ENCODE measurements at regions not wholly inside any gene's neighbourhood (a gene's known extent, or its start where the extent isn't known, plus 50 kb on each side); places are given as distances from the start of the nearest gene placed in this dataset.
"Not testable (repeated sequence)": the region's sequence is repeated elsewhere in the genome, so short reads cannot be mapped to it uniquely, and the experiment has no call there.

DNA sequence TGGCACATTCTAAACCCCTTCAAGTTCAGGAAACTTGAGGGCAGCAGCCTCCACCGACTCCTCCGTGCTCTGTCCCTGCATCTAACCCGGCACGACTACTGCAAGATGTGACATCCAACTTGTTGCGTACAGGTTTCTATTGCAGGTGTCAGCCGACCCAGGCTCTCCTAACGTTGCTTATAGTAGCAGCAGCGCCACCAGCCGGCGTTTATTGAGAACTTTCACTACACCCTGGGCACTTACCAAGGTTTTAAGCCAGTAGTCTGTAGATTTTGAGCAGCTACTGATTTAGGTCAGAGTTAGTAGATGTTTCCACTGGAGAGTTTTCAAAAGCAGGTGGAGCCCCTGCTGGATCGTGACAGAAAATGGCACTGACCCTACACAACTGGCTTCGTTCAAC is 162.2 kb upstream of the PRKX start:
- not testable (repeated sequence) for H3K4me2 ChIP-seq (ENCODE audit: low read length); H3K79me2 ChIP-seq; H3K4me3 ChIP-seq (ENCODE audit: low read depth, low read length); H3K36me3 ChIP-seq (ENCODE audit: control insufficient read depth, insufficient read depth, low read length); H3K9ac ChIP-seq; H2AFZ ChIP-seq; H3K27ac ChIP-seq; H3K27me3 ChIP-seq (ENCODE audit: control insufficient read depth, insufficient read depth, low read length); H3K9me3 ChIP-seq (ENCODE audit: control insufficient read depth, low read length); H3K4me1 ChIP-seq

GRCh38 chrX:3872226-3872879 is 158.9 kb upstream of the PRKX start:
- H3K36me3 ChIP-seq (ENCODE audit: control insufficient read depth, insufficient read depth, low read length); H3K27ac ChIP-seq; H2AFZ ChIP-seq: not testable (repeated sequence)

GRCh38 chrX:3867067-3867831 is 153.8 kb upstream of the PRKX start:
- H3K9me3 ChIP-seq (ENCODE audit: control insufficient read depth, low read length); H3K36me3 ChIP-seq (ENCODE audit: control insufficient read depth, insufficient read depth, low read length); H2AFZ ChIP-seq; H3K79me2 ChIP-seq; H3K4me3 ChIP-seq (ENCODE audit: low read depth, low read length); H3K4me2 ChIP-seq (ENCODE audit: low read length); H3K27ac ChIP-seq; H3K9ac ChIP-seq; H3K4me1 ChIP-seq; H3K27me3 ChIP-seq (ENCODE audit: control insufficient read depth, insufficient read depth, low read length): not testable (repeated sequence)

More at GRCh38 chrX:3872226-3872879, 158.9 kb upstream of the PRKX start:
- H3K4me1 ChIP-seq; H3K9me3 ChIP-seq (ENCODE audit: control insufficient read depth, low read length); H3K4me3 ChIP-seq (ENCODE audit: low read depth, low read length); H3K27me3 ChIP-seq (ENCODE audit: control insufficient read depth, insufficient read depth, low read length); H3K4me2 ChIP-seq (ENCODE audit: low read length); H3K79me2 ChIP-seq; H3K9ac ChIP-seq: not testable (repeated sequence)

DNA sequence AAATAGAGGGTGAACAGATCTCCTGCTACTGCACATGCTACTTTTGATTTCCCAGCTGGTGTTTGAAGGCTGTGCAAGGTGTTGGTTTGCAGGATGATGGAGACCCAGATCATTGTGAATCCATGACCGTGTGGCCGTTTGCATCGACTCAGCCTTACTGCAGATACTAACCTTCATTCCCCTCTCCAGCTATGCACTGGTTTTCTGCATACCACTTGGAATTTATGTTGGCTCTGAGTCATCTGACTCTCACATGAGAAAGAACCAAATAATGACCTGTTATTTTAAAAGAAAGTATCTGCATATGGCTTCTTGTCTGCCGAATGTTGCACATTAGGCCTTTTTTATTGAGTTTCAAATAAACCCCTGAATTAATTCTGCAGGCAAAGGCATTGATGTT is 144.9 kb upstream of the PRKX start:
- H2AFZ ChIP-seq; H3K4me1 ChIP-seq; H3K36me3 ChIP-seq (ENCODE audit: control insufficient read depth, insufficient read depth, low read length); H3K27me3 ChIP-seq (ENCODE audit: control insufficient read depth, insufficient read depth, low read length); H3K4me2 ChIP-seq (ENCODE audit: low read length); H3K27ac ChIP-seq; H3K9ac ChIP-seq; H3K79me2 ChIP-seq; H3K9me3 ChIP-seq (ENCODE audit: control insufficient read depth, low read length); H3K4me3 ChIP-seq (ENCODE audit: low read depth, low read length): not testable (repeated sequence)

DNA sequence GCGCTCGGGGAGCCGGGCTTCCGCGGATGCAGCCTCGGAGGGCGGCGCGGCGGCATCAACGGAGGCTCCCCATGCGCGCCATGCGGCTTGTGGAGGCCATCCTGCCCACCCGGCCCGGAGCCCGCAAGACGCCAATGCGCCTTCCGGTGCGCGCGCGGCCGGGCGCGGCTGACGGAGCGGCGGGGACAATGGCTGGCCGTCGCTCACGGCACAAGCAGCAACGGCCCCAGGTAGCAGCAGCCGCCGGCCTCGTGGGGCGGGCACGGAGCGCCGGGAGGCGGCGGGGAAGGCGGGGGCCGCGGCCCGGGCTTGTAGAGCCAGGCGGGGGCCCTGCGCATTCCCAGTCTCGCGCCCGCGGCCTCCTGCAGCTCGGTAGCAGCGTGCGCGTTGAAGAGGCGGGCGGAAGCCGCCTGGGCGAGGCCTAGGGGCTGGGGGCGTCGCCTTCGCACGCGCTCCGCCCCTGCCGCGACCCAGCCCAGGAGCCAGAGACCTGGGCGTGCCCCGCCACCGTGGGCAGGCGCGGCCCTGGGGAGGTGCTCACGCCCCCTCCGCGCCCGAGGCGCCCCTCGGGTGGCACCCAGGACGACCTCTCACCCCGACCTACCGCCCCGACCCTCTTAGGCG is 130.2 kb upstream of the PRKX start:
- H3K36me3 ChIP-seq (ENCODE audit: control insufficient read depth, insufficient read depth, low read length); H3K27me3 ChIP-seq (ENCODE audit: control insufficient read depth, insufficient read depth, low read length); H3K4me1 ChIP-seq; H3K4me3 ChIP-seq (ENCODE audit: low read depth, low read length); H2AFZ ChIP-seq; H3K9ac ChIP-seq; H3K9me3 ChIP-seq (ENCODE audit: control insufficient read depth, low read length); H3K4me2 ChIP-seq (ENCODE audit: low read length); H3K79me2 ChIP-seq; H3K27ac ChIP-seq: not testable (repeated sequence)

DNA sequence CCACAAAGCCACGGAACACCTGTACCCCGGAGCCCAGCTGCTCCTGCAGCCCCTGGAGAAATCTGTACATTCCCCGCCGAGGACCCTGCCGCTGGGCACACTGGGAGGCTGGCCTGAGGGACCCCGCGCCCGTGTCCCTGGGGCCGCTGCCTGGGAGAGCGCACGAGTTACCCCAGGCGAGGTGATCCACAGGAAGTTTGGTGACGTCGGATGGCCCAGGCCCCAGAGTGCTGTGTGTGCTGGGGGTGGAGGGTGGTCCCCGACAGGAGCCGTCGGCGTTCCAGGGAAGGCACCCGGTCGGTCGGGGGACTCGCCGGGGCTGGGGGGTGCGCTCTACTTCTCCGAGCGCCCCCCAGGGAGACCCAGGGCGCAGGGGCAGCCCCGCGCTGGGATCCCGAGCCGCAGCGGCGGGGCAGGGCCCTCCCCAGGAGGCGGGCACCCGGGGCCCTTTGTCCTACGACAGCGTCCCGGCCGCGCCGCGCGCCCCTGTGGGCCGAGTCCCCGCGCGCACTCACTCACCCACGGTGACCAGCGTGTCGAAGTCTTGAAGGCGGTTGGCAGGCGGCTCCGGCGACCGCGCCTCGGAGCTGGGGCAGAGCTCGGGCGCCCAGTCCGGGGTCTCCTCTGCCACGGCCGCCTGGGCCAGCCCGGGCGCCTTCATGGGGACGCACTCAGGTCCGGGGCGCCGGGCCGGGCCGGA is 129.5 kb upstream of the PRKX start:
- not testable (repeated sequence) for H3K4me3 ChIP-seq (ENCODE audit: low read depth, low read length); H3K27me3 ChIP-seq (ENCODE audit: control insufficient read depth, insufficient read depth, low read length); H3K79me2 ChIP-seq; H3K9me3 ChIP-seq (ENCODE audit: control insufficient read depth, low read length); H3K4me1 ChIP-seq; H2AFZ ChIP-seq; H3K27ac ChIP-seq; H3K9ac ChIP-seq; H3K4me2 ChIP-seq (ENCODE audit: low read length); H3K36me3 ChIP-seq (ENCODE audit: control insufficient read depth, insufficient read depth, low read length)

- H3K4me3 ChIP-seq (ENCODE audit: low read depth, low read length); H2AFZ ChIP-seq; H3K27ac ChIP-seq; H3K9me3 ChIP-seq (ENCODE audit: control insufficient read depth, low read length); H3K79me2 ChIP-seq; H3K4me2 ChIP-seq (ENCODE audit: low read length); H3K27me3 ChIP-seq (ENCODE audit: control insufficient read depth, insufficient read depth, low read length); H3K4me1 ChIP-seq; H3K9ac ChIP-seq; H3K36me3 ChIP-seq (ENCODE audit: control insufficient read depth, insufficient read depth, low read length): not testable (repeated sequence)
These were observed 125.3 kb upstream of the PRKX start for GRCh38 chrX:3838754-3839153.

DNA sequence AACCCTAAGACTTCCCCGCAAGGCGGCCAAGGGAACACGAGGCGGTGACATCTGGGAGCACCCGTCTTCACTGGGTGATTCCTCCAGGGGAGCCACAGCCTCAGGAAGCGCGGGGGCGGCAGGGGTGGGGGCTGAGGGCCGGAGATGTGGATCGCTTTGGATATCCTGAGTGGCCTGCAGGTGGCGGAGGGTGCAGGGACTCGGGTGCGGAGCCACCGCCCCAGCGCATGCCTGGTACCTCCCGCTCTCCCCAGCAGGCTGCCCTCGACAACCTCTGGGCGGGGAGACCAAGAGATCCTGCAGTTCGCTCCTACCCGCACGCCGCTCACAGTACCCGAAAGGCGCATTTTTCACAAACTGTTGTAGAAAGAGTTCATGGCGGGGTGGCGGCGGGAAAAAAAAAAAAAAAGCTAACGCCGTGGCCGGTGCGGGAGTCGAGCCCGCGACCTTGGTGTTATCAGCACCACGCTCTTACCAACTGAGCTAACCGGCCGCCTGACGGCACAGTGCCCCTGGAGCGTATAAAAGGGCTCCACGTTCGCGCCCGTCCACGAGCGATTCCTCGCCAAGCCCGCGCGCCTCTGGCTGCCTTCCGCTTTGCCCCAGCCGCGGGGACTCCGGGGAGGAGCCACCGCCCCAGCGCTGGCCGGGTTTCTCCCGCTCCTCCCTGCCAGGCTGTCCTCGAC is 124.7 kb upstream of the PRKX start:
- H3K9me3 ChIP-seq (ENCODE audit: control insufficient read depth, low read length); H3K4me1 ChIP-seq; H2AFZ ChIP-seq; H3K9ac ChIP-seq; H3K27me3 ChIP-seq (ENCODE audit: control insufficient read depth, insufficient read depth, low read length); H3K79me2 ChIP-seq; H3K36me3 ChIP-seq (ENCODE audit: control insufficient read depth, insufficient read depth, low read length); H3K4me2 ChIP-seq (ENCODE audit: low read length); H3K4me3 ChIP-seq (ENCODE audit: low read depth, low read length); H3K27ac ChIP-seq: not testable (repeated sequence)

GRCh38 chrX:3837211-3837610 is 123.8 kb upstream of the PRKX start:
- not testable (repeated sequence) for H3K4me1 ChIP-seq; H3K4me3 ChIP-seq (ENCODE audit: low read depth, low read length); H3K9me3 ChIP-seq (ENCODE audit: control insufficient read depth, low read length); H2AFZ ChIP-seq; H3K4me2 ChIP-seq (ENCODE audit: low read length); H3K9ac ChIP-seq; H3K79me2 ChIP-seq; H3K27me3 ChIP-seq (ENCODE audit: control insufficient read depth, insufficient read depth, low read length); H3K27ac ChIP-seq; H3K36me3 ChIP-seq (ENCODE audit: control insufficient read depth, insufficient read depth, low read length)

- H3K9ac ChIP-seq; H3K79me2 ChIP-seq; H3K9me3 ChIP-seq (ENCODE audit: control insufficient read depth, low read length); H2AFZ ChIP-seq; H3K27me3 ChIP-seq (ENCODE audit: control insufficient read depth, insufficient read depth, low read length); H3K27ac ChIP-seq; H3K4me2 ChIP-seq (ENCODE audit: low read length); H3K36me3 ChIP-seq (ENCODE audit: control insufficient read depth, insufficient read depth, low read length); H3K4me3 ChIP-seq (ENCODE audit: low read depth, low read length); H3K4me1 ChIP-seq: not testable (repeated sequence)
These were observed 120.5 kb upstream of the PRKX start for GRCh38 chrX:3833761-3834542.

Data from parathyroid adenoma (tissue), 2 donors.